Endothelial cell of umbilical vein (primary cell): ENCODE measurements at regions not wholly inside any gene's neighbourhood (a gene's known extent, or its start where the extent isn't known, plus 50 kb on each side); places are given as distances from the start of the nearest gene placed in this dataset.

Experiments
- BruUV-seq: library from RNA; stranded (reverse); fragments of 400-500 nt; replicated peaks from 2 replicates; lab custom pipeline; 2021; lab: Mats Ljungman, UMichigan
- CTCF ChIA-PET: fragments of 300-600, 350-600 bp; sonication (Branson Sonifier 250); formaldehyde crosslinking; loops from one replicate; lab custom pipeline; 2021; ENCODE audit warnings: antibody characterized with exemption, inconsistent platforms; lab: Charles Lee
- POLR2A ChIA-PET: fragments of 300-600, 350-600 bp; sonication (Branson Sonifier 250); formaldehyde crosslinking; loops from one replicate; lab custom pipeline; 2021; ENCODE audit warnings: antibody characterized with exemption, inconsistent platforms; lab: Charles Lee
- DNase-seq: peaks from one replicate; pipeline ENCODE4 v3.0.0-alpha.2; 2011; ENCODE audit warnings: low read depth, low spot score
- FAIRE-seq: peaks from 2 replicates; lab custom pipeline; 2011; peaks lifted over from hg19 to GRCh38; lab: Jason Lieb, UNC
- H2AFZ ChIP-seq: 2 replicates; pipeline ENCODE4 v1.6.0; 2012; ENCODE audit warnings: low read depth, low read length, control low read depth, inconsistent platforms
- H3K27ac ChIP-seq: 2 replicates; pipeline ENCODE4 v1.5.1; 2011; ENCODE audit warnings: low read depth, mild to moderate bottlenecking, control low read depth, low read length, moderate library complexity; ENCODE audit not compliant: insufficient read depth
- H3K27me3 ChIP-seq, 2 experiments: 2 replicates each; pipeline versions ENCODE4 v1.6.0 to v1.6.1; 2011; ENCODE audit warnings: low read length in 2 of 2, mixed read lengths in 1 of 2; ENCODE audit not compliant: control insufficient read depth in 2 of 2, insufficient read depth in 2 of 2
- H3K36me3 ChIP-seq, 2 experiments: 2 replicates in 1 of 2; 3 replicates in 1 of 2; pipeline ENCODE4 v1.5.1; 2011; ENCODE audit warnings: low read length in 2 of 2, mild to moderate bottlenecking in 1 of 2, moderate library complexity in 1 of 2; ENCODE audit not compliant: control insufficient read depth in 2 of 2, insufficient read depth in 2 of 2; ENCODE audit errors: extremely low read depth in 1 of 2
- H3K4me1 ChIP-seq: 3 replicates; pipeline ENCODE4 v1.5.1; 2011; ENCODE audit warnings: mild to moderate bottlenecking, low read length; ENCODE audit not compliant: control insufficient read depth, insufficient read depth; ENCODE audit errors: extremely low read depth
- H3K4me2 ChIP-seq: 2 replicates; pipeline ENCODE4 v1.6.1; 2011; ENCODE audit warnings: low read length, control low read depth, mixed read lengths; ENCODE audit not compliant: insufficient read depth
- H3K4me3 ChIP-seq, 3 experiments: fragments of 200-600 bp in 1 of 3; sonication (generic), shearing (Covaris generic) in 1 of 3; replicated peaks in 1 of 3; 2 replicates each; pipeline ENCODE4 v1.5.1; 2011 to 2016; ENCODE audit warnings: control low read depth in 3 of 3, low read length in 3 of 3, mild to moderate bottlenecking in 2 of 3, inconsistent platforms in 1 of 3, low read depth in 1 of 3, moderate library complexity in 1 of 3; ENCODE audit not compliant: insufficient read depth in 1 of 3
- H3K79me2 ChIP-seq: 2 replicates; pipeline ENCODE4 v1.6.0; 2012; ENCODE audit warnings: low read length, inconsistent platforms; ENCODE audit not compliant: control insufficient read depth, insufficient read depth
- H3K9ac ChIP-seq: replicated peaks from 2 replicates; pipeline ENCODE3; 2011; ENCODE audit warnings: low read length, control low read depth; ENCODE audit not compliant: insufficient read depth; ENCODE audit errors: extremely low read depth
- H3K9me1 ChIP-seq: replicated peaks from 3 replicates; pipeline ENCODE4 v1.6.0; 2011; ENCODE audit warnings: mild to moderate bottlenecking, low read length; ENCODE audit not compliant: control insufficient read depth, insufficient read depth; ENCODE audit errors: extremely low read depth
- H3K9me3 ChIP-seq: replicated peaks from 2 replicates; pipeline ENCODE4 v1.5.1; 2012; ENCODE audit warnings: low read length, inconsistent platforms; ENCODE audit not compliant: control insufficient read depth, insufficient read depth
- H4K20me1 ChIP-seq: replicated peaks from 2 replicates; pipeline ENCODE3; 2011; ENCODE audit warnings: mild to moderate bottlenecking, low read length; ENCODE audit not compliant: control insufficient read depth, insufficient read depth; ENCODE audit errors: extremely low read depth
- EZH2 ChIP-seq: IDR thresholded peaks from 2 replicates; pipeline ENCODE4 v1.6.1; 2012; ENCODE audit warnings: borderline replicate concordance, low read depth, mild to moderate bottlenecking, moderate library complexity, low read length, inconsistent platforms; ENCODE audit not compliant: severe bottlenecking
- FOS ChIP-seq: IDR thresholded peaks from 2 replicates; pipeline ENCODE4 v1.6.1; 2011; ENCODE audit warnings: mild to moderate bottlenecking, low read length, moderate library complexity, borderline replicate concordance; ENCODE audit not compliant: insufficient read depth
- GATA2 ChIP-seq: IDR thresholded peaks from 2 replicates; pipeline ENCODE4 v1.7.0; 2011; ENCODE audit warnings: low read depth, mild to moderate bottlenecking, moderate library complexity, mixed read lengths, low read length; ENCODE audit not compliant: insufficient read length, insufficient read depth
- JUN ChIP-seq: IDR thresholded peaks from 2 replicates; pipeline ENCODE4 v1.6.1; 2011; ENCODE audit warnings: borderline replicate concordance, low read depth; ENCODE audit not compliant: insufficient read length, insufficient read depth
- MYC ChIP-seq: IDR thresholded peaks from one replicate; pipeline ENCODE4 v1.6.1; 2011; ENCODE audit warnings: mild to moderate bottlenecking, low read depth, low read length
- POLR2A ChIP-seq: IDR thresholded peaks from 2 replicates; pipeline ENCODE4 v1.6.1; 2012; ENCODE audit warnings: low read depth, mild to moderate bottlenecking, control low read depth, low read length
- POLR2AphosphoS5 ChIP-seq: IDR thresholded peaks from 2 replicates; pipeline ENCODE4 v1.6.1; 2012; ENCODE audit warnings: low read depth, mild to moderate bottlenecking, control low read depth, low read length, moderate library complexity; ENCODE audit not compliant: insufficient read depth
- dilution Hi-C: fragments of 300-500 bp; cut with MboI; formaldehyde crosslinking; loops from one replicate; pipeline ENCODE4 v1.15.0; 2019; ENCODE audit warnings: low sequenced_read_pairs; ENCODE audit not compliant: extremely low pct_ligation_motif_present
- intact Hi-C: fragments of 100-400 bp; cut with micrococcal nuclease; formaldehyde crosslinking; loops from one replicate; pipeline ENCODE4 v1.10.0; 2022
- TF ChIP-seq, protein P1 (sequence below), 2 donors: IDR thresholded peaks; 1 replicate in 1 of 2; 2 replicates in 1 of 2; pipeline ENCODE4 v1.5.1; 2011; ENCODE audit warnings: low read length in 2 of 2, mild to moderate bottlenecking in 2 of 2, moderate library complexity in 2 of 2, control low read depth in 1 of 2, inconsistent platforms in 1 of 2, low read depth in 1 of 2; ENCODE audit not compliant: insufficient read depth in 1 of 2; ENCODE audit errors: extremely low read depth in 1 of 2
- TF ChIP-seq, protein P2 (sequence below): IDR thresholded peaks from 2 replicates; pipeline ENCODE4 v1.6.1; 2011; ENCODE audit not compliant: insufficient read depth, insufficient read length

DNA sequence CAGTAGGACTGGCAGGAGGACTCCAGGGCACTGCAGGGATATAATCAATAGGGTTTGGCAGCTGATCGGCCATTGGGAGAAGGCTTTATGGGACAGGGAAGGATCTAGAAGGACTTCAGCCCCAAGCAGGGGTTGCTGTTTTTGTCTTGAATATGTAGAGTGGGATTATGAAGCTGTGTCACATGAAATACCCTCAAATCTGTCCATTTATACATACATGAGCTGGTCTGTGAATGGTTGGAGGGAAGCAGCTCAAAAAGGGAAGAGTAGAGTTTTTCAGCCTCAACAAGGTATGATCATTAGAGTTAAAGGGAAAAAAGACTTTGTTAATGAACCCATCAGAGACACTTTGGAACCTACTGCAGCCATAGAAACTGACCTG, 98.2 kb upstream of the ZNF217 start:
- no TSS peak for BruUV-seq
- Histone ChIP-seq H3K9ac (no peak overlapping the region), H3K9me1 (no peaks in the 10 kb centered on the region), H3K79me2 (no peaks in the 10 kb centered on the region), H2AFZ (no peak overlapping the region), H3K9me3 (no peaks in the 10 kb centered on the region), H4K20me1 (no peaks in the 10 kb centered on the region), H3K27me3 (peaks cover 0 to 1% of the 10 kb centered on the region in 2 experiments), H3K4me1 (peaks cover 2% of the 10 kb centered on the region), H3K4me2 (no peak overlapping the region), H3K27ac (no peak overlapping the region), H3K4me3 (no peak overlapping the region), H3K36me3 (no peaks in the 10 kb centered on the region)
- POLR2A ChIA-PET = no interaction called here
- FAIRE-seq (no peak), DNase-seq (no peak)
- dilution Hi-C loops = no loop called here
- CTCF ChIA-PET = interaction anchor here (0.9 to 1.4 kb wide), 3 partner anchors 9 to 248 kb away, joined by 3 to 4 read pairs (median 4); no protein-coding TSS in a partner anchor
- intact Hi-C loops = no loop called here
- TF ChIP-seq JUN (no peak), POLR2A (no peak), EZH2 (no peak), GATA2 (no peak), POLR2AphosphoS5 (no peak), FOS (no peak), MYC (no peak)
- TF ChIP-seq, protein P1, sequence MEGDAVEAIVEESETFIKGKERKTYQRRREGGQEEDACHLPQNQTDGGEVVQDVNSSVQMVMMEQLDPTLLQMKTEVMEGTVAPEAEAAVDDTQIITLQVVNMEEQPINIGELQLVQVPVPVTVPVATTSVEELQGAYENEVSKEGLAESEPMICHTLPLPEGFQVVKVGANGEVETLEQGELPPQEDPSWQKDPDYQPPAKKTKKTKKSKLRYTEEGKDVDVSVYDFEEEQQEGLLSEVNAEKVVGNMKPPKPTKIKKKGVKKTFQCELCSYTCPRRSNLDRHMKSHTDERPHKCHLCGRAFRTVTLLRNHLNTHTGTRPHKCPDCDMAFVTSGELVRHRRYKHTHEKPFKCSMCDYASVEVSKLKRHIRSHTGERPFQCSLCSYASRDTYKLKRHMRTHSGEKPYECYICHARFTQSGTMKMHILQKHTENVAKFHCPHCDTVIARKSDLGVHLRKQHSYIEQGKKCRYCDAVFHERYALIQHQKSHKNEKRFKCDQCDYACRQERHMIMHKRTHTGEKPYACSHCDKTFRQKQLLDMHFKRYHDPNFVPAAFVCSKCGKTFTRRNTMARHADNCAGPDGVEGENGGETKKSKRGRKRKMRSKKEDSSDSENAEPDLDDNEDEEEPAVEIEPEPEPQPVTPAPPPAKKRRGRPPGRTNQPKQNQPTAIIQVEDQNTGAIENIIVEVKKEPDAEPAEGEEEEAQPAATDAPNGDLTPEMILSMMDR (IDR thresholded peaks at IDR 0.05; ENCODE audit: extremely low read depth in 1 of 2, insufficient read depth in 1 of 2, low read depth in 1 of 2, low read length in 2 of 2) = no peak
- TF ChIP-seq, protein P2, sequence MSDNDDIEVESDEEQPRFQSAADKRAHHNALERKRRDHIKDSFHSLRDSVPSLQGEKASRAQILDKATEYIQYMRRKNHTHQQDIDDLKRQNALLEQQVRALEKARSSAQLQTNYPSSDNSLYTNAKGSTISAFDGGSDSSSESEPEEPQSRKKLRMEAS = no peak
